Astrocyte (in vitro differentiated cells and primary cell): ENCODE measurements at regions not wholly inside any gene's neighbourhood (a gene's known extent, or its start where the extent isn't known, plus 50 kb on each side); places are given as distances from the start of the nearest gene placed in this dataset.

Source experiments
- EZH2 ChIP-seq: IDR thresholded peaks from 2 replicates; pipeline ENCODE4 v1.6.1; 2012; ENCODE audit warnings: mild to moderate bottlenecking, low read length, inconsistent platforms; ENCODE audit not compliant: insufficient read depth
- TF ChIP-seq, protein P1 (sequence below): IDR thresholded peaks from 2 replicates; pipeline ENCODE4 v1.5.1; 2011; ENCODE audit warnings: low read depth, mild to moderate bottlenecking, inconsistent platforms, low read length, moderate library complexity; ENCODE audit not compliant: insufficient read depth

DNA sequence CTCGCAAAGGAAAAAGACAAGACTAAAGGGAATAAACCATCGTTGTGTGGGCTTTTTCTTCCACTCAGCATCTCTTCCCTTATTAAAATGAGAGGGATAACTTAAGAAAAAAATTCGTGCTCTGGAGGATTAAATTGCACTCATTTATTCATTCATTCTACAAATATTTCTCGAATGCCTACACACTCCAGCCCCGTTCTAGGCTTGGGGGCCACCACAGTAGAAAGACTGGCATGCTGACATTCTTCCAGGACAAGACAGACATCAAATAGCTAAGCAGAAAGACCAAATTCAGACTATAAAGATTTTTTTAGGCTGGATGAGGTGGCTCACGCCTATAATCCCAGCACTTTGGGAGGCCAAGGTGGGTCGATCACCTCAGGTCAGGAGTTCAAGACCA, 65.3 kb upstream of the IL12A start:
- TF ChIP-seq EZH2: no peak
- TF ChIP-seq, protein P1, sequence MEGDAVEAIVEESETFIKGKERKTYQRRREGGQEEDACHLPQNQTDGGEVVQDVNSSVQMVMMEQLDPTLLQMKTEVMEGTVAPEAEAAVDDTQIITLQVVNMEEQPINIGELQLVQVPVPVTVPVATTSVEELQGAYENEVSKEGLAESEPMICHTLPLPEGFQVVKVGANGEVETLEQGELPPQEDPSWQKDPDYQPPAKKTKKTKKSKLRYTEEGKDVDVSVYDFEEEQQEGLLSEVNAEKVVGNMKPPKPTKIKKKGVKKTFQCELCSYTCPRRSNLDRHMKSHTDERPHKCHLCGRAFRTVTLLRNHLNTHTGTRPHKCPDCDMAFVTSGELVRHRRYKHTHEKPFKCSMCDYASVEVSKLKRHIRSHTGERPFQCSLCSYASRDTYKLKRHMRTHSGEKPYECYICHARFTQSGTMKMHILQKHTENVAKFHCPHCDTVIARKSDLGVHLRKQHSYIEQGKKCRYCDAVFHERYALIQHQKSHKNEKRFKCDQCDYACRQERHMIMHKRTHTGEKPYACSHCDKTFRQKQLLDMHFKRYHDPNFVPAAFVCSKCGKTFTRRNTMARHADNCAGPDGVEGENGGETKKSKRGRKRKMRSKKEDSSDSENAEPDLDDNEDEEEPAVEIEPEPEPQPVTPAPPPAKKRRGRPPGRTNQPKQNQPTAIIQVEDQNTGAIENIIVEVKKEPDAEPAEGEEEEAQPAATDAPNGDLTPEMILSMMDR: no peak
